Aorta (tissue), 5 donors: ENCODE measurements at regions not wholly inside any gene's neighbourhood (a gene's known extent, or its start where the extent isn't known, plus 50 kb on each side); places are given as distances from the start of the nearest gene placed in this dataset.

Experiments
- ATAC-seq: fragments of 200-7000 bp; cut with Tn5 transposase; one replicate; pipeline ENCODE4 v1.9.1; 2022; ENCODE audit warnings: moderate library complexity; ENCODE audit not compliant: low FRiP score
- DNase-seq, 2 donors: peaks; one replicate each; pipeline ENCODE4 v3.0.0-alpha.2; 2020
- H3K27ac ChIP-seq, 2 donors: one replicate each; pipeline ENCODE4 v1.5.1; 2013; ENCODE audit warnings: low read length in 2 of 2, mild to moderate bottlenecking in 2 of 2, moderate library complexity in 2 of 2, control low read depth in 1 of 2, inconsistent platforms in 1 of 2, low read depth in 1 of 2
- H3K27me3 ChIP-seq, 2 donors: one replicate each; pipeline ENCODE4 v1.6.1; 2013; ENCODE audit warnings: control low read depth in 1 of 2, low read length in 1 of 2, mild to moderate bottlenecking in 1 of 2, moderate library complexity in 1 of 2; ENCODE audit not compliant: insufficient read depth in 2 of 2, control insufficient read depth in 1 of 2
- H3K36me3 ChIP-seq, 2 donors: one replicate each; pipeline ENCODE4 v1.6.1; 2013; ENCODE audit warnings: control low read depth in 1 of 2, low read length in 1 of 2, mild to moderate bottlenecking in 1 of 2; ENCODE audit not compliant: insufficient read depth in 2 of 2, control insufficient read depth in 1 of 2
- H3K4me1 ChIP-seq, 2 donors: one replicate each; pipeline ENCODE4 v1.6.1; 2013; ENCODE audit warnings: low read length in 2 of 2, control low read depth in 1 of 2, mild to moderate bottlenecking in 1 of 2, moderate library complexity in 1 of 2; ENCODE audit not compliant: insufficient read depth in 2 of 2, control insufficient read depth in 1 of 2
- H3K4me3 ChIP-seq, 2 donors: one replicate each; pipeline ENCODE4 v1.5.1; 2013; ENCODE audit warnings: low read length in 2 of 2, control low read depth in 1 of 2, mild to moderate bottlenecking in 1 of 2
- H3K9me3 ChIP-seq: one replicate; pipeline ENCODE4 v1.6.1; 2013; ENCODE audit warnings: mild to moderate bottlenecking, low read length; ENCODE audit not compliant: control insufficient read depth
- WGBS, 2 donors: extraction: QIAGEN DNeasy Blood & Tissue Kit; methylation state at CpG; one replicate each; pipeline ENCODE4 v1.1.7; 2013; 5-methylcytosine and 5-hydroxymethylcytosine counted together
- intact Hi-C, 2 donors: fragments of 100-400 bp; cut with DNase I; formaldehyde crosslinking; loops; one replicate each; pipeline versions ENCODE4 v1.14.2 to v1.15.0; 2022
- donor health status: healthy with polysubstance abuse.
- donor health status: Bipolar disorder and iron deficiency.
- donor health status: DM: no; HTN: no; CAD: no.
- donor health status: DM: no; HTN: no; CAD: no.
- donor health status: DM: yes; HTN: yes; CAD: no.

- ATAC-seq (no peak), DNase-seq (no peak)
- Histone ChIP-seq H3K9me3 (peaks cover 3% of the 10 kb centered on the region), H3K36me3 (no peaks in the 10 kb centered on the region), H3K4me3 (peak overlapping the region in 1 of 2 donors; percentile 26), H3K27ac (no peak overlapping the region), H3K4me1 (peaks cover 0 to 1% of the 10 kb centered on the region in 2 donors), H3K27me3 (no peaks in the 10 kb centered on the region)
- 47 to 53% methylated on average over 4 of the region's 4 CpGs for WGBS, 2 donors
- intact Hi-C loops = no loop called here
Measured at GRCh38 chr11:122062763-122063162, 53.3 kb downstream of the BLID start.

- DNase-seq = no peak
- Histone ChIP-seq H3K27ac (no peak overlapping the region), H3K36me3 (no peaks in the 10 kb centered on the region), H3K4me3 (no peak overlapping the region), H3K9me3 (no peaks in the 10 kb centered on the region), H3K27me3 (no peaks in the 10 kb centered on the region), H3K4me1 (peaks cover 0 to 1% of the 10 kb centered on the region in 2 donors)
- ATAC-seq = no peak
- intact Hi-C loops = no loop called here
Measured at GRCh38 chr11:122059565-122059964, 56.5 kb downstream of the BLID start.

- Histone ChIP-seq H3K36me3 (no peaks in the 10 kb centered on the region), H3K9me3 (no peaks in the 10 kb centered on the region), H3K4me3 (no peak overlapping the region), H3K4me1 (peaks cover 0 to under 1% of the 10 kb centered on the region in 2 donors), H3K27me3 (no peaks in the 10 kb centered on the region), H3K27ac (no peak overlapping the region)
- ATAC-seq = no peak
- intact Hi-C loops = no loop called here
- 94 to 100% methylated on average over 2 of the region's 2 CpGs for WGBS, 2 donors
- no peak for DNase-seq
Measured at GRCh38 chr11:122050021-122050690, 65.9 kb downstream of the BLID start.

- peaks cover 2 to 3% of the 10 kb centered on the region in 2 donors for H3K4me1 ChIP-seq
- ATAC-seq (no peak), DNase-seq (no peak)
- 59 to 79% methylated on average over 3 of the region's 3 CpGs for WGBS, 2 donors
- intact Hi-C loops = loop anchor here (5.0 kb wide), 4 partner anchors 34 to 149 kb away; no protein-coding TSS in a partner anchor
- no peaks in the 10 kb centered on the region for H3K27me3 ChIP-seq
- H3K27ac ChIP-seq = no peak overlapping the region
- H3K4me3 ChIP-seq = no peak overlapping the region
- no peaks in the 10 kb centered on the region for H3K9me3 ChIP-seq
- no peaks in the 10 kb centered on the region for H3K36me3 ChIP-seq
Measured at GRCh38 chr11:122048401-122048800, 67.6 kb downstream of the BLID start.

- DNase-seq (peak in 1 of 2 donors; percentile 67), ATAC-seq (peak; percentile 69)
- Histone ChIP-seq H3K27me3 (no peaks in the 10 kb centered on the region), H3K4me1 (peaks cover 2 to 3% of the 10 kb centered on the region in 2 donors), H3K36me3 (no peaks in the 10 kb centered on the region), H3K27ac (peak overlapping the region; percentile 96 to 100), H3K9me3 (no peaks in the 10 kb centered on the region), H3K4me3 (peak overlapping the region in 1 of 2 donors; percentile 6)
- WGBS, 2 donors = 4 to 7% methylated on average over 6 of the region's 6 CpGs
- intact Hi-C loops = loop anchor here (5.0 kb wide), 4 partner anchors 35 to 150 kb away; no protein-coding TSS in a partner anchor
Measured at GRCh38 chr11:122046846-122047245, 69.2 kb downstream of the BLID start.

GRCh38 chr11:122046438-122046837 lies 69.6 kb downstream of the BLID start:
- WGBS, 2 donors = 2 to 6% methylated on average over 4 of the region's 4 CpGs
- peak overlapping the region; percentile 96 to 100 for H3K27ac ChIP-seq
- intact Hi-C loops = loop anchor here (5.0 kb wide), 4 partner anchors 36 to 151 kb away; no protein-coding TSS in a partner anchor
- H3K9me3 ChIP-seq = no peaks in the 10 kb centered on the region
- peak overlapping the region in 1 of 2 donors; percentile 6 for H3K4me3 ChIP-seq
- no peaks in the 10 kb centered on the region for H3K36me3 ChIP-seq
- ATAC-seq = peak; percentile 57
- no peaks in the 10 kb centered on the region for H3K27me3 ChIP-seq
- H3K4me1 ChIP-seq = peaks cover 2 to 3% of the 10 kb centered on the region in 2 donors
- DNase-seq = peak in 1 of 2 donors; percentile 56

GRCh38 chr11:122045181-122045586 lies 70.8 kb downstream of the BLID start:
- Histone ChIP-seq H3K4me1 (peaks cover 2 to 3% of the 10 kb centered on the region in 2 donors), H3K36me3 (no peaks in the 10 kb centered on the region), H3K27ac (peak overlapping the region in 1 of 2 donors; percentile 82), H3K4me3 (no peak overlapping the region), H3K9me3 (no peaks in the 10 kb centered on the region), H3K27me3 (no peaks in the 10 kb centered on the region)
- WGBS, 2 donors = 1 to 9% methylated on average over 3 of the region's 3 CpGs
- intact Hi-C loops = loop anchor here (5.0 kb wide), 4 partner anchors 37 to 152 kb away; no protein-coding TSS in a partner anchor
- ATAC-seq (no peak), DNase-seq (no peak)

GRCh38 chr11:122044086-122044485 lies 71.9 kb downstream of the BLID start:
- WGBS, 2 donors = 43 to 46% methylated on average over 4 of the region's 4 CpGs
- Histone ChIP-seq H3K4me1 (peaks cover 2 to 3% of the 10 kb centered on the region in 2 donors), H3K4me3 (no peak overlapping the region), H3K9me3 (no peaks in the 10 kb centered on the region), H3K27me3 (no peaks in the 10 kb centered on the region), H3K27ac (peak overlapping the region in 1 of 2 donors; percentile 51), H3K36me3 (no peaks in the 10 kb centered on the region)
- DNase-seq (peak in 1 of 2 donors; percentile 28), ATAC-seq (no peak)
- intact Hi-C loops = no loop called here

- peaks cover 3% of the 10 kb centered on the region in 2 donors for H3K4me1 ChIP-seq
Measured at GRCh38 chr11:122042981-122043380, 73.0 kb downstream of the BLID start.

More at GRCh38 chr11:122042981-122043380, 73.0 kb downstream of the BLID start:
- H3K27me3 ChIP-seq = no peaks in the 10 kb centered on the region
- DNase-seq (no peak), ATAC-seq (no peak)
- WGBS, 2 donors = 30 to 56% methylated on average over 7 of the region's 7 CpGs
- intact Hi-C loops = no loop called here
- H3K36me3 ChIP-seq = no peaks in the 10 kb centered on the region
- H3K4me3 ChIP-seq = no peak overlapping the region
- H3K27ac ChIP-seq = no peak overlapping the region
- no peaks in the 10 kb centered on the region for H3K9me3 ChIP-seq
